ENCODE measurements at regions not wholly inside any gene's neighbourhood (a gene's known extent, or its start where the extent isn't known, plus 50 kb on each side); places are given as distances from the start of the nearest gene placed in this dataset.
A peak's percentile ranks its signal among the peaks of the same experiment; 100 is the strongest.

- no peak for DNase-seq (ENCODE audit: low read depth in 2 of 2)
- no peak for TF ChIP-seq CTCF (IDR thresholded peaks at IDR 0.05; ENCODE audit: low read depth, low read length)
- H3K4me3 ChIP-seq (replicated peaks in 1 of 2; ENCODE audit: low read depth in 2 of 2, low read length in 2 of 2), result no peak overlapping the region
These were observed 53.6 kb upstream of the EML4 start for GRCh38 chr2:42115588-42115987.

GRCh38 chr2:42116195-42117181 is 52.7 kb upstream of the EML4 start:
- no peak for TF ChIP-seq CTCF (IDR thresholded peaks at IDR 0.05; ENCODE audit: low read depth, low read length)
- no peak overlapping the region for H3K4me3 ChIP-seq (replicated peaks in 1 of 2; ENCODE audit: low read depth in 2 of 2, low read length in 2 of 2)
- DNase-seq (ENCODE audit: low read depth in 2 of 2), result peak; percentile 56 to 66

GRCh38 chr2:42117182-42117579 is 52.0 kb upstream of the EML4 start:
- no peak for TF ChIP-seq CTCF (IDR thresholded peaks at IDR 0.05; ENCODE audit: low read depth, low read length)
- no peak for DNase-seq (ENCODE audit: low read depth in 2 of 2)
- H3K4me3 ChIP-seq (replicated peaks in 1 of 2; ENCODE audit: low read depth in 2 of 2, low read length in 2 of 2), result no peak overlapping the region

- peak; percentile 58 to 87 for DNase-seq (ENCODE audit: low read depth in 2 of 2)
- no peak overlapping the region for H3K4me3 ChIP-seq (replicated peaks in 1 of 2; ENCODE audit: low read depth in 2 of 2, low read length in 2 of 2)
- TF ChIP-seq CTCF (IDR thresholded peaks at IDR 0.05; ENCODE audit: low read depth, low read length), result no peak
These were observed 51.0 kb upstream of the EML4 start for GRCh38 chr2:42117923-42118753.

- TF ChIP-seq CTCF (IDR thresholded peaks at IDR 0.05; ENCODE audit: low read depth, low read length), result no peak
- peak; percentile 55 to 81 for DNase-seq (ENCODE audit: low read depth in 2 of 2)
- no peak overlapping the region for H3K4me3 ChIP-seq (replicated peaks in 1 of 2; ENCODE audit: low read depth in 2 of 2, low read length in 2 of 2)
These were observed 50.2 kb upstream of the EML4 start for GRCh38 chr2:42118754-42119569.

Measured in cardiac fibroblast (primary cell).